Activated CD8-positive, alpha-beta memory T cell treated with anti-CD3 and anti-CD28 coated beads, Interleukin-2, amount 50 U/mL, for 1 hour (primary cell): ENCODE measurements at regions not wholly inside any gene's neighbourhood (a gene's known extent, or its start where the extent isn't known, plus 50 kb on each side); places are given as distances from the start of the nearest gene placed in this dataset.
"Not testable (repeated sequence)": the region's sequence is repeated elsewhere in the genome, so short reads cannot be mapped to it uniquely, and the experiment has no call there.

Experiments
- DNase-seq: peaks from one replicate; pipeline ENCODE4 v3.0.0-alpha.2; 2020; ENCODE audit errors: extremely low read depth

DNA sequence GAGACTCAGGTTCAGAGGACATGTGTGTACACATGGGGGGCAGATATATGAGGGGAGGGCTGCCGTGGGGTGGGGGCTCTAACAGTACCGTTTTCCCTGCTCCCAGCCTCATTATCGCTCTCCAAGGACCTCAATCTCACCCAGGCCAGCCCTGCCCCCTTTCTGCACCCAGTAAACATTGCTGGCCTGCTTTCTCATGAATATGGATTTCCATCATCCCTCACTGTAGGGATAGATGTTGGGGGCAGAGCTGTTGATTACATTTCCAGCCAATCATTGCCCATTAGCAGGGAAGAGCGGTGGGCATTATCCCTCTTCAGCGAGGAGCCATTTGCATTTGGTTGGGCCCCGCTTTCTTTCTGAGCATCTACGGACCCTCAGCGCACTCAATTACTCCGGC is 273.8 kb downstream of the RPS6KC1 start:
- DNase-seq: no peak

GRCh38 chr1:213325482-213325881 is 274.4 kb downstream of the RPS6KC1 start:
- no peak for DNase-seq

DNA sequence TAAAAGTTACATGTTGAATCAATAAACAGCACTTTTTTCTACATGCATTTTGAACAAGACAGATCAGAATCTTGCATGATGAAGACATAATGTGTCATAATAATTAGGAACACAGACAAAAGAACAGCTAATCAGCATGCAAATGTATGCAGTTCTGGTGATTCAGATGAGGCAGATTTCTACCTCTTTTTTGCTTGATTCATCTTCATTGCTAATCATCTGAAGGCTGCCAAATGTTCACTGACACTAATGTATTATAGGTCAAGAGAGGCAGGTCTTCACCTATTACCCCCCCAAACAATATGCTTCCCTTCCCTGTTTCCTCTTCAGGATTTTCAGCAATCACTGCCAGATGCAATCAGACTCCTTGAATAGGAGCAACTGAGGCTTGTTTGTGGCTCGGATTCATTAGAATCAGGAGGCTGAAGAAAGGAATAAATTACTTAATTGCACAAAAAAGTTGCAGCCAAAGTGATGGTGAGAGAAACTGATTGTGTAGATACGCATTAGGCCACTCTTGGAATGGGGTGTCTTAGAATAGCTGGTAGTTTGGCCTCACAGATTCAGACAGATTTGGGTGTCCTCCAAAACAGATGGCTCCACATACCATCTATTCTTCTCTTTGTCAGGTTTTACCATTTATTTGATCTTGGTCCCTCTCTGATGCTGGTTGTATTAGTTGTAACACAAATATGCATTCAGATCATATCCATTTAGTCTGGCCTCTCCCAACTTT is 275.4 kb downstream of the RPS6KC1 start:
- DNase-seq: no peak

DNA sequence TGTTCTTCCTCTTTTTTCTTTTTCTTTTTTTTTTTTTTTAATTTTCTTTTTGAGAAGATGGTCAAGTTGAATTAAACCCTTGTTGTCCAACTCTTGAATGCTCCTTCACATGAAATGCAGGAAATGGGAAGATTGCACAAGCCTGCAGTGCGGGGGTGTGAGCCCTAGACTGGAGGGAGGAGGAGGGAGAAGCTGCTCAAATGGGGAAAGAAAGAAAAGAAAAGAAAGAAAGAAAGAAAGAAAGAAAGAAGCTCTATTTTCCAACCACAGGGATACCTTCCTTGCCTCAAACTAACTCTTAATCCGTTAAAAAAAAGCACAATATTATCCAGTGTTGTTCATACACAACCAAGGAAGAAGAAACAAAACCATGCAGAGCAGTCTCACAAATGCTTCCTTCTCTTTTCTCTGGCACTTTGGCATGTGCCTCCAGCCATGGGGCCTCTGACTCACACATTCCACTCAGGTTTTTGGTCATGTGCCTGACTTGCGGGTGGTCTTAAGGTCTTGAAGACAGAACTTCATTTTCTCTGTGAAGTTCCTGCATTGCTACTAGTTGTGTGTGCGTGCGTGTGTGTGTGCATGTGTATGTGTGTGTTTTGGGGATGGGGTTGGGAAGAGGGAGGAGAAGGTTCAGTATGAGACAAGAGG is 276.1 kb downstream of the RPS6KC1 start:
- no peak for DNase-seq

- no peak for DNase-seq
Observed at GRCh38 chr1:213329406-213330008, 278.5 kb downstream of the RPS6KC1 start.

DNA sequence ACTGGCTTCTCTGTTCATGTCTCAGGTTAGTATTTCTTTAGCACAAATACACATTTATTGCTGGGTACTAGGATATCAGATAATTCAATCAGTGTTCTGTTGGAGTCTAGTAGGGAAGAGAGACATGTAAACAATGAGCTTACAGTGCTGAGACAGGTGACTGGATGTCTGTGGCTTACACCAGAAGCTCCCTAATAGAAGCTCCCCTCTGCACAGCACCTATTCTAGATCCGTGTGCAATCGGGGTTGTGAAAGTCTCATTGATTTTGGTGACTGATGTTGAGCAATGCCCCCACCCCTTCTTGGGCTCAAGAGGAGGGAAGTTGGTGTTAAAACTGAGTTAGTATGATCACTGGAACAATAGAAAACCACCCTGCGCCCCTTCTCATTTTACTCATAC is 279.2 kb downstream of the RPS6KC1 start:
- no peak for DNase-seq

GRCh38 chr1:213331631-213332175 is 280.7 kb downstream of the RPS6KC1 start:
- DNase-seq: no peak

- no peak for DNase-seq
Observed at GRCh38 chr1:213332491-213332890, 281.4 kb downstream of the RPS6KC1 start.

DNA sequence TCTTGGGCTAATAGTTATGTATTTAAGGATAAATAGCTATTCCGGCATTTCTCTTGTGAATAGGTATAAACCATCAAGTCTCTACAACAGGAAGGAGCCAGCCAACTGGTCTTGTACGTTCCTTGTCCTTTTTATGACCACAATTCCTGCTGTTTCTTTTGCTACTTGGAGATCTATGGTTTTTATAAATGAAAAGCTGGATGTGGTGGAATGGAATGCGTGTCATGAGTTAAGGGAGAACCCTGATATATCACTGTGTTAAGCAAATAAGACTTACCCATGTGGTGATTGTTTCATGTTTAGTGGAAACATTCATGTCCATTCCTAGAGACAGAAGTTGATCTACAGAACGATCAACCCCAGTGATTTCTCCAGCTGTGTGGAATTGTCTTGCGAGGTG is 282.1 kb downstream of the RPS6KC1 start:
- no peak for DNase-seq

DNA sequence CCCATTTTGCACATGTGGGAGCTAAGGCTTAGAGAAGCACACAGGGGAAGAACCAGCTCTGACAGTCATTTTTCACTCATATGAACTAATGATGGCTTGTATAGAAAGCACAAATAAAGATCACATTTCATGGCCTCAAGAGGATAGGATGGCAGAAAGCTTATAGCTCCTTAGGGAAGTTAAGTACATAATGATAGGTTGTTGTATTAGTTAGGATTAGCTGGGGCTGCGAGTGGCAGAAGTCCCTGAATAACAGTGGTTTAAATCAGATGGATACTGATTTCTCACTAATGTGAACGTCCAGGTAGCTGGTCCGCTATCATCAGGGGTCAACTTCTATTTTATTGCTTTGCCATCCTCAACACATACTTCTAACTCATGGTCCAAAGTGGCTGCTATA is 284.0 kb downstream of the RPS6KC1 start:
- no peak for DNase-seq

DNA sequence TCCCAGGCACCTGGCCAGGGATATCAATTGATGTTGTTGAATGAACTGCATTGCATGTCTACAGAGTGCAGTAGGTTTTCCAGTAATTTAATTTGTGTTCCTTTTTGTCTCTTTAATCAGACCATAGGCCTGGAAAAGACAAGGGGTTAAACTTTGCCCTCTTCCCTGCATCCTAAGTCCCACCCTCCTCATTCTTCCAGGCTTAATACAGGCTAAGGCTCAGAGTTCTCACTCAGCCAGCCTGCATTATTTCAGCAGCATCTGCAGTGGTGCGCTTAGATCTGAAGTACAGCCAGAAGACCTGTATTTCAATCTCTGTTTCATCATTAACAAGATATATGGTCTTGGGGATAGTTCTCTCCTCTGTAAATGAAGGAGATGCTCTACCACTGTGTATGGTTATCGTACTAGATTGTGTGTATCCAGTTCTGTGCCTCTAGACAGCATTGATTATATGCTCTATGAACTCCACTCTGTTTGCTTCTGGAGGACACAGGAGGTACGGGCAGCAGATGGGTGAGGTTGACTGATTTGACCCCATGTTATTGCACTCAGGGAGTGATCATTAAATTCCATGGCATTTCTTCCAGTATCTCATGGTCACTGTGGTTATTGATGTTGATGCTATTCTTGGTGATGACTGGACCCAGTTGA is 286.1 kb downstream of the RPS6KC1 start:
- no peak for DNase-seq

- no peak for DNase-seq
Observed at GRCh38 chr1:213340593-213340992, 289.6 kb downstream of the RPS6KC1 start.

GRCh38 chr1:213345621-213346020 is 294.6 kb downstream of the RPS6KC1 start:
- DNase-seq: no peak

- DNase-seq: no peak
Observed at GRCh38 chr1:213357403-213357802, 306.4 kb downstream of the RPS6KC1 start.

GRCh38 chr1:213358368-213358767 is 307.3 kb downstream of the RPS6KC1 start:
- not testable (repeated sequence) for DNase-seq

DNA sequence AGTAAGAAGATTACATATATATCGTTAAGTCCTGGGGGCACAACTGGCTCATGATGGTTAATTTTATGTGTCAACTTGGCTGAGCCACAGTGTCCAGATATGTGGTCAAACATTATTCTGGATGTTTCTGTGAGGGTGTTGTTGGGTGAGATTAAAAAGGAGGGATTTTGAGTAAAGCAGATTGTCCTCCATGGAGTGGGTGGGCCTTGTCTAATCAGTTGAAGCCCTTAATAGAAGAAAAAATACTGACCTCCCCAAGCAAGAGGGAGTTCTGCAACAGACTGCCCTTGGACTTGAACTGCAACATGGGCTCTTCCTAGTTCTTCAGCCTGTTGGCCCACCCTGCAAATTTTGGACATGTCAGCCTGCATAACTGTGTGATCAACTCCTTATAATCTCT is 311.6 kb downstream of the RPS6KC1 start:
- no peak for DNase-seq

GRCh38 chr1:213366141-213366831 is 315.2 kb downstream of the RPS6KC1 start:
- no peak for DNase-seq

GRCh38 chr1:213369465-213369864 is 318.4 kb downstream of the RPS6KC1 start:
- DNase-seq: no peak

DNA sequence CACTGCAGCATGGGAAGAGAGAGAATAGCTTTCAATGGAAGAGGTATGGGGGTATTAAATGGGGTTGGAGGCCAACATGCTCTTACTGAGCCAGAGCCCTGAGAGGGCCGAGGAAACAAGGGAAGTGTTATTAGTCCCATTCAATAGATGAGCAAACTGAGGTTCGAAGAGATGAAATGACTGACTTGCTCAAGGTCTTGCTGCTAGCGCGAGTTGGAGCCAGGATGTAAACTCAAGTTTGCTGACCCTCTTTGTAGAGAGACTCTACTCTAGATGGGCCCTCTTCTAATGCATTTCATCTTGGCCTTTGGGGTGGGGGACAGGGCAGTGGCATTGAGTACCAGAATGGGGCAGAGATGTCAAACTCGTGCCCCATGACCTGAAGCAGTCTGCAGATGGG is 319.5 kb downstream of the RPS6KC1 start:
- DNase-seq: no peak

DNA sequence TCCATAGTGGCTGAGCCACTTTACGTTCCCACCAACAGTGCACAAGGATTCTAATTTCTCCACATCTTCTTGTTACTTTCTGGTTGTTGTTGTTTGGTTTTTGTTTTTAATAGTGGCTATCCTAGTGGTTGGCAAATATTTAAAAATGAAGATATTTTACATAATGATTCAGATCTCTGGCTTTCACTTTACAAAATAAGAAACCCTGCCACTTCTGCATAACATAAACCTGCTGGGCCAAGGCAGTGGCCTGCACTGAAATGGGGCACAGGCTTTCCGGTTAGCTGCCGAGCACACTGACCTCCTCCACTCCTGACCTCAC is 320.4 kb downstream of the RPS6KC1 start:
- no peak for DNase-seq

GRCh38 chr1:213371847-213372619 is 321.0 kb downstream of the RPS6KC1 start:
- no peak for DNase-seq
